WTC11 (cell line): ENCODE measurements at regions not wholly inside any gene's neighbourhood (a gene's known extent, or its start where the extent isn't known, plus 50 kb on each side); places are given as distances from the start of the nearest gene placed in this dataset.

Experiments
- ATAC-seq: fragments of 200-7000 bp; cut with Tn5 transposase; 2 replicates; pipeline ENCODE4 v1.10.0; 2021; ENCODE audit warnings: mild to moderate bottlenecking, moderate library complexity
- CTCF ChIA-PET: fragments of 300-600 bp; sonication (Branson Sonifier 250); formaldehyde crosslinking; loops from one replicate; lab custom pipeline; 2021; ENCODE audit warnings: antibody characterized with exemption; lab: Charles Lee
- POLR2A ChIA-PET: fragments of 350-600 bp; sonication (Branson Sonifier 250); formaldehyde crosslinking; loops from one replicate; lab custom pipeline; 2021; ENCODE audit warnings: antibody characterized with exemption; lab: Charles Lee
- DNase-seq: peaks from one replicate; pipeline ENCODE4 v3.0.0; 2021; ENCODE audit warnings: low spot score
- H3K27ac Mint-ChIP-seq: 2 replicates; pipeline ENCODE4 v1.8.0; 2021; ENCODE audit warnings: mixed read lengths
- H3K27me3 Mint-ChIP-seq: 2 replicates; pipeline ENCODE4 v1.8.0; 2021; ENCODE audit warnings: low read depth, mild to moderate bottlenecking, moderate library complexity, mixed read lengths
- H3K36me3 Mint-ChIP-seq: 2 replicates; pipeline ENCODE4 v1.8.0; 2021; ENCODE audit warnings: mixed read lengths
- H3K4me1 Mint-ChIP-seq: 2 replicates; pipeline ENCODE4 v1.8.0; 2022; ENCODE audit warnings: mixed read lengths
- H3K4me3 Mint-ChIP-seq: 2 replicates; pipeline ENCODE4 v1.8.0; 2021; ENCODE audit warnings: mild to moderate bottlenecking, moderate library complexity, mixed read lengths
- H3K9me3 Mint-ChIP-seq: 2 replicates; pipeline ENCODE4 v1.8.0; 2021; ENCODE audit warnings: mixed read lengths
- CBFB ChIP-seq: sonication (generic); formaldehyde crosslinking; IDR thresholded peaks from 2 replicates; pipeline ENCODE4 v1.8.1; 2022; ENCODE audit warnings: mild to moderate bottlenecking, low read depth, missing genetic modification reagents
- EMX1 ChIP-seq: fragments of 250-450 bp; sonication (Bioruptor Pico); IDR thresholded peaks from 2 replicates; pipeline ENCODE4 v1.8.0; 2021; ENCODE audit warnings: mild to moderate bottlenecking
- ERG ChIP-seq: fragments of 250-450 bp; sonication (Bioruptor Pico); IDR thresholded peaks from 2 replicates; pipeline ENCODE4 v1.8.0; 2021; ENCODE audit warnings: mild to moderate bottlenecking
- FOXK1 ChIP-seq: sonication (generic); formaldehyde crosslinking; IDR thresholded peaks from 2 replicates; pipeline ENCODE4 v1.8.0; 2022; ENCODE audit warnings: mild to moderate bottlenecking, moderate library complexity, missing genetic modification reagents
- GABPB1 ChIP-seq: sonication (generic); formaldehyde crosslinking; IDR thresholded peaks from 2 replicates; pipeline ENCODE4 v1.8.1; 2023; ENCODE audit warnings: mild to moderate bottlenecking, missing genetic modification reagents
- GTF2I ChIP-seq: fragments of 250-450 bp; sonication (Bioruptor Pico); conservative IDR thresholded peaks from 2 replicates; pipeline ENCODE4 v1.4.0; 2021; ENCODE audit warnings: mild to moderate bottlenecking
- JAZF1 ChIP-seq: fragments of 250-450 bp; sonication (Bioruptor Pico); IDR thresholded peaks from 2 replicates; pipeline ENCODE4 v1.9.0; 2021; ENCODE audit warnings: moderate library complexity, mild to moderate bottlenecking, inconsistent platforms
- MAX ChIP-seq: sonication (generic); formaldehyde crosslinking; IDR thresholded peaks from 2 replicates; pipeline ENCODE4 v1.8.0; 2022; ENCODE audit warnings: mild to moderate bottlenecking, missing genetic modification reagents
- MYBL2 ChIP-seq: sonication (generic); formaldehyde crosslinking; IDR thresholded peaks from 2 replicates; pipeline ENCODE4 v1.8.1; 2023; ENCODE audit warnings: mild to moderate bottlenecking, moderate library complexity, missing genetic modification reagents
- NFE2L1 ChIP-seq: sonication (generic); formaldehyde crosslinking; IDR thresholded peaks from 2 replicates; pipeline ENCODE4 v1.8.1; 2023; ENCODE audit warnings: missing genetic modification reagents
- NR3C1 ChIP-seq: sonication (generic); formaldehyde crosslinking; conservative IDR thresholded peaks from 2 replicates; pipeline ENCODE4 v1.8.1; 2023; ENCODE audit warnings: low read depth, mild to moderate bottlenecking, missing genetic modification reagents
- OVOL2 ChIP-seq: fragments of 250-450 bp; sonication (Bioruptor Pico); IDR thresholded peaks from 2 replicates; pipeline ENCODE4 v1.9.0; 2021; ENCODE audit warnings: mild to moderate bottlenecking, borderline replicate concordance
- SMAD3 ChIP-seq: sonication (generic); formaldehyde crosslinking; IDR thresholded peaks from 2 replicates; pipeline ENCODE4 v1.8.0; 2022; ENCODE audit warnings: missing genetic modification reagents, mild to moderate bottlenecking, borderline replicate concordance
- SP1 ChIP-seq: sonication (generic); formaldehyde crosslinking; conservative IDR thresholded peaks from 2 replicates; pipeline ENCODE4 v1.8.1; 2022; ENCODE audit warnings: missing genetic modification reagents
- TCF7 ChIP-seq: sonication (generic); formaldehyde crosslinking; IDR thresholded peaks from 2 replicates; pipeline ENCODE4 v1.8.0; 2022; ENCODE audit warnings: mild to moderate bottlenecking, low read depth, missing genetic modification reagents, moderate library complexity
- TP53 ChIP-seq: sonication (generic); formaldehyde crosslinking; IDR thresholded peaks from 2 replicates; pipeline ENCODE4 v1.8.1; 2023; ENCODE audit warnings: mild to moderate bottlenecking, missing genetic modification reagents
- ZNF121 ChIP-seq: sonication (generic); formaldehyde crosslinking; IDR thresholded peaks from 2 replicates; pipeline ENCODE4 v1.8.0; 2023; ENCODE audit warnings: missing genetic modification reagents
- ZNF219 ChIP-seq: sonication (generic); formaldehyde crosslinking; IDR thresholded peaks from 2 replicates; pipeline ENCODE4 v1.8.0; 2023; ENCODE audit warnings: missing genetic modification reagents, mild to moderate bottlenecking, borderline replicate concordance
- ZNF317 ChIP-seq: sonication (generic); formaldehyde crosslinking; IDR thresholded peaks from 2 replicates; pipeline ENCODE4 v1.8.1; 2023; ENCODE audit warnings: low read depth, mild to moderate bottlenecking, moderate library complexity, missing genetic modification reagents, borderline replicate concordance
- ZNF423 ChIP-seq: fragments of 250-450 bp; sonication (Bioruptor Pico); IDR thresholded peaks from 2 replicates; pipeline ENCODE4 v2.1.2; 2022; ENCODE audit warnings: mild to moderate bottlenecking, moderate library complexity
- TF ChIP-seq, protein P1 (sequence below): sonication (generic); formaldehyde crosslinking; IDR thresholded peaks from 2 replicates; pipeline ENCODE4 v1.8.0; 2022; ENCODE audit warnings: mild to moderate bottlenecking, missing genetic modification reagents
- TF ChIP-seq, protein P2 (sequence below): sonication (generic); formaldehyde crosslinking; IDR thresholded peaks from 2 replicates; pipeline ENCODE4 v1.8.1; 2022; ENCODE audit warnings: low read depth, missing genetic modification reagents, borderline replicate concordance
- TF ChIP-seq, protein P3 (sequence below): sonication (generic); formaldehyde crosslinking; IDR thresholded peaks from 2 replicates; pipeline ENCODE4 v1.8.0; 2023; ENCODE audit warnings: missing genetic modification reagents, mild to moderate bottlenecking, borderline replicate concordance
- TF ChIP-seq, protein P4 (sequence below): sonication (generic); formaldehyde crosslinking; IDR thresholded peaks from 2 replicates; pipeline ENCODE4 v1.8.1; 2023; ENCODE audit warnings: mild to moderate bottlenecking, missing genetic modification reagents, moderate library complexity
- TF ChIP-seq, protein P5 (sequence below): sonication (generic); formaldehyde crosslinking; IDR thresholded peaks from 2 replicates; pipeline ENCODE4 v1.8.1; 2022; ENCODE audit warnings: missing genetic modification reagents, borderline replicate concordance

GRCh38 chr13:37383856-37384370, 214.7 kb downstream of the POSTN start (continued):
- TF ChIP-seq, protein P1, sequence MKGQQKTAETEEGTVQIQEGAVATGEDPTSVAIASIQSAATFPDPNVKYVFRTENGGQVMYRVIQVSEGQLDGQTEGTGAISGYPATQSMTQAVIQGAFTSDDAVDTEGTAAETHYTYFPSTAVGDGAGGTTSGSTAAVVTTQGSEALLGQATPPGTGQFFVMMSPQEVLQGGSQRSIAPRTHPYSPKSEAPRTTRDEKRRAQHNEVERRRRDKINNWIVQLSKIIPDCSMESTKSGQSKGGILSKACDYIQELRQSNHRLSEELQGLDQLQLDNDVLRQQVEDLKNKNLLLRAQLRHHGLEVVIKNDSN (CRISPR knock-in tag), result no peak
- TF ChIP-seq NR3C1 (no peak), GTF2I (no peak), SMAD3 (CRISPR knock-in tag) (no peak), EMX1 (CRISPR knock-in tag) (no peak)

DNA sequence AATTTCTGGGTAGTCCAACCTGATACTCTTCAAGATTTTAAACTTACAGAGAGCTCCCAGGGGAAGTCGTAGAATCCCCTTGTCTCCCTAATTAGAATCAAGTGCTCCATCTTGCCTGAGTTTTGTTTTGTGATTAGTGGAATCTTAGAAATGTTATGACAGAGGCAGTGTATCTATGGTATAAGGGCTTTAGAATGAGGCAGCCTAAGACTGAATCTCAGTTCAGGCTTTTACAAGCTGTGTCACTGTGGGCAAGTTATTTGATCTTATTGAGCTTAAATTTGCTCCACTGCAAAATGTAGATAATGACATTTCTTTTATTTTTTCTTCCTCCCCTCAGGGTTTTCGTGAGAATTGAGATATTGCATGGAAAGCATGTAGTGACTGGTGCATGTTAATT, 215.5 kb downstream of the POSTN start:
- Mint-ChIP-seq H3K27ac (no peak overlapping the region), H3K4me3 (no peak overlapping the region), H3K9me3 (0 out of 2 replicates have a peak, but pooled peaks cover 3% of the 10 kb centered on the region), H3K4me1 (peaks cover 27% of the 10 kb centered on the region), H3K27me3 (no peaks in the 10 kb centered on the region), H3K36me3 (no peaks in the 10 kb centered on the region)
- ATAC-seq (no peak), DNase-seq (no peak)
- no peak for TF ChIP-seq CBFB
- no peak for TF ChIP-seq SMAD3 (CRISPR knock-in tag)
- no peak for TF ChIP-seq MAX
- no peak for TF ChIP-seq ZNF121
- no peak for TF ChIP-seq ZNF423
- TF ChIP-seq NFE2L1, result no peak
- TF ChIP-seq ZNF219 (CRISPR knock-in tag), result no peak
- TF ChIP-seq, protein P2, sequence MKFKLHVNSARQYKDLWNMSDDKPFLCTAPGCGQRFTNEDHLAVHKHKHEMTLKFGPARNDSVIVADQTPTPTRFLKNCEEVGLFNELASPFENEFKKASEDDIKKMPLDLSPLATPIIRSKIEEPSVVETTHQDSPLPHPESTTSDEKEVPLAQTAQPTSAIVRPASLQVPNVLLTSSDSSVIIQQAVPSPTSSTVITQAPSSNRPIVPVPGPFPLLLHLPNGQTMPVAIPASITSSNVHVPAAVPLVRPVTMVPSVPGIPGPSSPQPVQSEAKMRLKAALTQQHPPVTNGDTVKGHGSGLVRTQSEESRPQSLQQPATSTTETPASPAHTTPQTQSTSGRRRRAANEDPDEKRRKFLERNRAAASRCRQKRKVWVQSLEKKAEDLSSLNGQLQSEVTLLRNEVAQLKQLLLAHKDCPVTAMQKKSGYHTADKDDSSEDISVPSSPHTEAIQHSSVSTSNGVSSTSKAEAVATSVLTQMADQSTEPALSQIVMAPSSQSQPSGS (CRISPR knock-in tag), result no peak
- no peak for TF ChIP-seq FOXK1 (CRISPR knock-in tag)
- no peak for TF ChIP-seq ERG (CRISPR knock-in tag)
- no peak for TF ChIP-seq MYBL2 (CRISPR knock-in tag)
- TF ChIP-seq, protein P3, sequence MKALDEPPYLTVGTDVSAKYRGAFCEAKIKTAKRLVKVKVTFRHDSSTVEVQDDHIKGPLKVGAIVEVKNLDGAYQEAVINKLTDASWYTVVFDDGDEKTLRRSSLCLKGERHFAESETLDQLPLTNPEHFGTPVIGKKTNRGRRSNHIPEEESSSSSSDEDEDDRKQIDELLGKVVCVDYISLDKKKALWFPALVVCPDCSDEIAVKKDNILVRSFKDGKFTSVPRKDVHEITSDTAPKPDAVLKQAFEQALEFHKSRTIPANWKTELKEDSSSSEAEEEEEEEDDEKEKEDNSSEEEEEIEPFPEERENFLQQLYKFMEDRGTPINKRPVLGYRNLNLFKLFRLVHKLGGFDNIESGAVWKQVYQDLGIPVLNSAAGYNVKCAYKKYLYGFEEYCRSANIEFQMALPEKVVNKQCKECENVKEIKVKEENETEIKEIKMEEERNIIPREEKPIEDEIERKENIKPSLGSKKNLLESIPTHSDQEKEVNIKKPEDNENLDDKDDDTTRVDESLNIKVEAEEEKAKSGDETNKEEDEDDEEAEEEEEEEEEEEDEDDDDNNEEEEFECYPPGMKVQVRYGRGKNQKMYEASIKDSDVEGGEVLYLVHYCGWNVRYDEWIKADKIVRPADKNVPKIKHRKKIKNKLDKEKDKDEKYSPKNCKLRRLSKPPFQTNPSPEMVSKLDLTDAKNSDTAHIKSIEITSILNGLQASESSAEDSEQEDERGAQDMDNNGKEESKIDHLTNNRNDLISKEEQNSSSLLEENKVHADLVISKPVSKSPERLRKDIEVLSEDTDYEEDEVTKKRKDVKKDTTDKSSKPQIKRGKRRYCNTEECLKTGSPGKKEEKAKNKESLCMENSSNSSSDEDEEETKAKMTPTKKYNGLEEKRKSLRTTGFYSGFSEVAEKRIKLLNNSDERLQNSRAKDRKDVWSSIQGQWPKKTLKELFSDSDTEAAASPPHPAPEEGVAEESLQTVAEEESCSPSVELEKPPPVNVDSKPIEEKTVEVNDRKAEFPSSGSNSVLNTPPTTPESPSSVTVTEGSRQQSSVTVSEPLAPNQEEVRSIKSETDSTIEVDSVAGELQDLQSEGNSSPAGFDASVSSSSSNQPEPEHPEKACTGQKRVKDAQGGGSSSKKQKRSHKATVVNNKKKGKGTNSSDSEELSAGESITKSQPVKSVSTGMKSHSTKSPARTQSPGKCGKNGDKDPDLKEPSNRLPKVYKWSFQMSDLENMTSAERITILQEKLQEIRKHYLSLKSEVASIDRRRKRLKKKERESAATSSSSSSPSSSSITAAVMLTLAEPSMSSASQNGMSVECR, result no peak
- no peak for TF ChIP-seq JAZF1 (CRISPR knock-in tag)
- TF ChIP-seq GABPB1 (CRISPR knock-in tag), result no peak
- CTCF ChIA-PET, result no interaction called here
- POLR2A ChIA-PET, result no interaction called here

DNA sequence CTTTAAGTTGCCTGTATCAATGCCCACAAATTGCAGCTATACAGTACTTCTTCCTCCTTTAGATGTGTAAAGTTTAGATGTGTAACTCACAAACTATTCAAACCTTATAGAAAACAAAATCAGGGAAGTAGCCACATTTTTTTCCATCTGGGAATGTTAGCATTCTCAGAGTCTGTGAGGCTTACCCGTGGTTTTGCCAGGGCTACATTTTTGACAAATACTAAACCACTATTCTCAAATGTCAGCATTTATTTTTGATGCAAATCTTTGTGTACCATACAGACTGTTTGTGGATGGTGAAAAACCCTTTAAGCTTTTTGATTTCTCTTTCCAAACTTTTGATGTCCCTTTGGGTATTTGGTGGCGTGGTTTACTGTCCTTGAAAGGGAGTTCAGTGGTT, 216.4 kb downstream of the POSTN start:
- H3K4me3 Mint-ChIP-seq, result no peak overlapping the region
- ChIA-PET CTCF (no interaction called here), POLR2A (no interaction called here)
- no peak for ATAC-seq
- H3K27ac Mint-ChIP-seq, result no peak overlapping the region
- DNase-seq, result no peak
- H3K36me3 Mint-ChIP-seq, result no peaks in the 10 kb centered on the region
- 0 out of 2 replicates have a peak, but pooled peaks cover 3% of the 10 kb centered on the region for H3K9me3 Mint-ChIP-seq
- peaks cover 27% of the 10 kb centered on the region for H3K4me1 Mint-ChIP-seq
- no peaks in the 10 kb centered on the region for H3K27me3 Mint-ChIP-seq
- TF ChIP-seq SP1 (CRISPR knock-in tag) (no peak), ZNF317 (CRISPR knock-in tag) (no peak), TCF7 (CRISPR knock-in tag) (no peak), OVOL2 (CRISPR knock-in tag) (no peak), TP53 (CRISPR knock-in tag) (no peak)
- TF ChIP-seq, protein P4, sequence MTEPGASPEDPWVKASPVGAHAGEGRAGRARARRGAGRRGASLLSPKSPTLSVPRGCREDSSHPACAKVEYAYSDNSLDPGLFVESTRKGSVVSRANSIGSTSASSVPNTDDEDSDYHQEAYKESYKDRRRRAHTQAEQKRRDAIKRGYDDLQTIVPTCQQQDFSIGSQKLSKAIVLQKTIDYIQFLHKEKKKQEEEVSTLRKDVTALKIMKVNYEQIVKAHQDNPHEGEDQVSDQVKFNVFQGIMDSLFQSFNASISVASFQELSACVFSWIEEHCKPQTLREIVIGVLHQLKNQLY, result no peak
- TF ChIP-seq, protein P5, sequence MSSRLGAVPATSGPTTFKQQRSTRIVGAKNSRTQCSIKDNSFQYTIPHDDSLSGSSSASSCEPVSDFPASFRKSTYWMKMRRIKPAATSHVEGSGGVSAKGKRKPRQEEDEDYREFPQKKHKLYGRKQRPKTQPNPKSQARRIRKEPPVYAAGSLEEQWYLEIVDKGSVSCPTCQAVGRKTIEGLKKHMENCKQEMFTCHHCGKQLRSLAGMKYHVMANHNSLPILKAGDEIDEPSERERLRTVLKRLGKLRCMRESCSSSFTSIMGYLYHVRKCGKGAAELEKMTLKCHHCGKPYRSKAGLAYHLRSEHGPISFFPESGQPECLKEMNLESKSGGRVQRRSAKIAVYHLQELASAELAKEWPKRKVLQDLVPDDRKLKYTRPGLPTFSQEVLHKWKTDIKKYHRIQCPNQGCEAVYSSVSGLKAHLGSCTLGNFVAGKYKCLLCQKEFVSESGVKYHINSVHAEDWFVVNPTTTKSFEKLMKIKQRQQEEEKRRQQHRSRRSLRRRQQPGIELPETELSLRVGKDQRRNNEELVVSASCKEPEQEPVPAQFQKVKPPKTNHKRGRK (CRISPR knock-in tag), result no peak
